GM13977 (cell line): ENCODE measurements at regions not wholly inside any gene's neighbourhood (a gene's known extent, or its start where the extent isn't known, plus 50 kb on each side); places are given as distances from the start of the nearest gene placed in this dataset.

Source experiments
- DNase-seq: peaks from one replicate; pipeline ENCODE4 v3.0.0; 2012; ENCODE audit warnings: low spot score
- CTCF ChIP-seq: IDR thresholded peaks from 2 replicates; pipeline ENCODE4 v1.5.1; 2012; ENCODE audit warnings: mild to moderate bottlenecking, control low read depth; ENCODE audit not compliant: insufficient read depth; ENCODE audit errors: extremely low read depth, missing control alignments
- in situ Hi-C: fragments of 300-500 bp; cut with MboI; formaldehyde crosslinking; loops from one replicate; pipeline ENCODE4 v1.12.0; 2022; ENCODE audit warnings: low sequenced_read_pairs, low pct_unique_long_range_greater_than_20kb, mixed read lengths, inconsistent platforms; ENCODE audit not compliant: unreplicated experiment

- no peak for TF ChIP-seq CTCF
- in situ Hi-C loops, result no loop called here
- DNase-seq, result no peak
These were observed 99.6 kb upstream of the PDE3A start for GRCh38 chr12:20268771-20269170.

DNA sequence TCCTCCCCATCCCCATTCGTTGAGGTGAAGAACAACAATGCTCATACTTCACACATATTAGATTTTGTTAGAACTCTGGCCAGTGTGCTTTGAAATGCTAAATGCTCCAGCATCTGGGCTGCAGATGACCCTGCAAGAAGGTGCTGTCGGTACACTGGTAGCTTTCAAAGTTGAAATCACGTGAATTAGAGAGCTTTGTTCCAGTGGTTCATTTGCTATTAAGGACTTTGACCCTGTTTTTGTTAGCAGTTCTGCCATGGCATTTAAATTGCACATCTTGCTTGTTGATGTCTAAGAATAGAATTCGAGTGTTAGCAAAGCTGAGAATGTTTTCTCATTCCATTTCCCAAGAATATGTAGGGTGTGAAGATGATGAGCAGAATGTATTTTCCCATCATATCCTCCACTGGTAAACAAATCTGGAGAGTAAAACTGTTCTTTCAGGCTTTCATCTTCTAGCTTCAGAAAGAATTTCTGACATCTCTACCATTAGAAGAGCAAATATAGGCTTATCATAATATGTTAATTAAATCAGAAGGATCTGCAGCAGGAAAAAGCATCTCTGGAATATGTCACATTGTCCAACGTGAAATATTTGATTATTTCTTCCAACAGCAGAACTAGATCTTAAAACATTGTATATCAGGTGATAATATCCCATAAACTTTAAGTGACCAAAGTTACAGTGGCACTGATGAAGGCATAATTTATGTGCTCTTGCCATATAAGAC lies 98.8 kb upstream of the PDE3A start:
- TF ChIP-seq CTCF, result no peak
- in situ Hi-C loops, result no loop called here
- no peak for DNase-seq

- in situ Hi-C loops, result no loop called here
- TF ChIP-seq CTCF, result no peak
- DNase-seq, result no peak
These were observed 97.8 kb upstream of the PDE3A start for GRCh38 chr12:20270557-20270956.

DNA sequence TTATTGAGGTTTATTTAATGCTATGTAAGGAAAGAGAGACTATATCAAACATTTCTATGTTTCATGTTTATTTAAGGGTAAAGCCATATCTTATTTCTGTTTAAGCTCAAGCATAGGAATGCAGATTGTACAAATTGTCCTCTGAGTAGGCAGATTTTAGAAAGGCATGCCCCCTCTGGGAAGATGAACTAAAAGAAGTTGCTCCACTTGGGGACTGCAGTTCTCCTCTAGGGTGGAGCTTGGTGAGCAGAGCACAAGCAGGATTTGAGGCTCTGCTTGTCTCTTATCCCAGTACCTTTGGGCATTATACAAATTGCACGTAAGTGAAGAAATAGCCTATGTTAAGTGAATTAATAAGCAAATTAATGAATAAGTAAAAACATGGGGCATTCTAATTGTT lies 96.2 kb upstream of the PDE3A start:
- no peak for TF ChIP-seq CTCF
- DNase-seq, result no peak
- in situ Hi-C loops, result no loop called here

DNA sequence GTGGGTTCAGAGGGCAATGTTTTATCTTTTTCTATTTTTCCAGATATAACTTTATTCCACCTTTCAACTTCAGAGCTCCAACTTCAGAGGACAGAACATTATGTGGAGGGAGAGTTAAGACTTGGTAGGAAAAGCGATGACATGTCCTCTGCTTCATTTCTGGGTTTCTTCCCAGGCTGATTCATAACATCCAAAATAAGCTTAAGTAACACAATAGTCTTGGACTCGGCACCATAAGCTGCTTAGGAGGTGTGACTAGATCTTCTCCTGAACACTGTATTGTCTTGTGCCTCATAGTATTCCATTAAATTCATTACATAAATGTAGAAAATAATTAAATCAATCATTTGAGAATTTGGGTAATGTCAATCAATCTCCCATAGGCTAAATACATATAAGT lies 95.5 kb upstream of the PDE3A start:
- DNase-seq, result no peak
- TF ChIP-seq CTCF, result no peak
- in situ Hi-C loops, result no loop called here

- no peak for TF ChIP-seq CTCF
- in situ Hi-C loops, result no loop called here
These were observed 94.3 kb upstream of the PDE3A start for GRCh38 chr12:20274008-20274407.

DNA sequence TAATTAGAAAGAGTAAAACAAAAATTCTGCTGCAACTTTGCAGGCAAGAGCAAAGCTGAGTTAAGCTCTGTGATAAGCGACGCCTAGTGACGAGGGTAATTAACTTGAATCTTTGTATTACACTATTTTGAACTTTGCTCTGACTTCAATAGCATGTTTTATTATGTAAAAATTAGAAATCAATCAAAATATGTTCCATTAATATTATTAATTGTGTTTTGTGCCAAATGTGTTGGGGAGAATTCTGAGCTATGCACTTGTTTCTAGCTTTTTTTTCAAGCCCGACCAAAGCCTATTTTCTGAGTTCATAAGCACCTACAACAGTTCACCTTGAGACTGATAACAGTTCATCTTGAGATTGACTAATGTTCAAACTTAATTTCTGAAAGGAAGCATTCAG lies 90.1 kb upstream of the PDE3A start:
- no peak for DNase-seq
- in situ Hi-C loops, result no loop called here

More at GRCh38 chr12:20274008-20274407, 94.3 kb upstream of the PDE3A start:
- no peak for DNase-seq

More for the DNA sequence above, 90.1 kb upstream of the PDE3A start:
- no peak for TF ChIP-seq CTCF
